Cardiac muscle cell (in vitro differentiated cells and primary cell): ENCODE measurements at regions not wholly inside any gene's neighbourhood (a gene's known extent, or its start where the extent isn't known, plus 50 kb on each side); places are given as distances from the start of the nearest gene placed in this dataset.
"Not testable (repeated sequence)": the region's sequence is repeated elsewhere in the genome, so short reads cannot be mapped to it uniquely, and the experiment has no call there.

ENCODE experiments used
- DNase-seq, 2 donors: peaks; one replicate each; pipeline versions ENCODE4 v3.0.0 to v3.0.0-alpha.2; 2010 to 2017; ENCODE audit warnings: low read depth in 1 of 2, low spot score in 1 of 2
- H3K27ac ChIP-seq: fragments of 200-600 bp; sonication (generic); 2 replicates; pipeline ENCODE4 v1.5.1; 2016
- H3K27me3 ChIP-seq: fragments of 200-600 bp; sonication (generic); 2 replicates; pipeline ENCODE4 v1.6.0; 2016; ENCODE audit warnings: control low read depth
- H3K36me3 ChIP-seq: fragments of 200-600 bp; sonication (generic); 2 replicates; pipeline ENCODE4 v1.5.1; 2016; ENCODE audit warnings: control low read depth
- H3K4me1 ChIP-seq: fragments of 200-600 bp; sonication (generic); 2 replicates; pipeline ENCODE4 v1.8.1; 2017; ENCODE audit warnings: low read depth, mild to moderate bottlenecking, mixed run types
- H3K4me3 ChIP-seq: fragments of 200-600 bp; sonication (generic); 2 replicates; pipeline ENCODE4 v1.5.1; 2016; ENCODE audit warnings: mild to moderate bottlenecking
- H3K9me3 ChIP-seq: fragments of 200-600 bp; sonication (generic); 2 replicates; pipeline ENCODE4 v1.5.1; 2017; ENCODE audit warnings: low read depth, mild to moderate bottlenecking, control low read depth
- TF ChIP-seq, protein P1 (sequence below): IDR thresholded peaks from 2 replicates; pipeline ENCODE4 v1.5.1; 2012; ENCODE audit warnings: low read depth, mild to moderate bottlenecking, low read length

DNA sequence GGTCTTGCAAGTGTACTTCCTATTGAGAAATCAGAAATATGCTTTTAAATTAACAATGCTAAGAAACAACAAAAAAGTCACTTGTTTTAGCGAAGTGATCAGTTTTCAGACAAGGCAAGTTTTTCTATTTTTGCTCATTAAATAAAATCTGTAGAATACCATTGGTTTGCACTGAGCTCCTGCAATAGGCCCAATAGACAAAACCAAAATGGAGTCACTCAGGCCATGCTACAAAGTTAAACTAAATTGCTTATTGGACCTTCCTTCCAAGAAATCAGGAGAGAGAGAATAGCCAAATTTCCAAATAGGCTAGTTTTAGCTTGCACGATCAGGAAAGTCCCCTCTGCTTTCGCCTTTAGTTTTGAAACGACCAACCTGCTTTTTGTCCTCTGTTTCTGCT lies 73.4 kb upstream of the SLC13A1 start:
- Histone ChIP-seq H3K27me3 (no peaks in the 10 kb centered on the region), H3K36me3 (no peaks in the 10 kb centered on the region), H3K27ac (no peak overlapping the region), H3K9me3 (no peaks in the 10 kb centered on the region), H3K4me3 (no peak overlapping the region), H3K4me1 (no peaks in the 10 kb centered on the region)
- TF ChIP-seq, protein P1, sequence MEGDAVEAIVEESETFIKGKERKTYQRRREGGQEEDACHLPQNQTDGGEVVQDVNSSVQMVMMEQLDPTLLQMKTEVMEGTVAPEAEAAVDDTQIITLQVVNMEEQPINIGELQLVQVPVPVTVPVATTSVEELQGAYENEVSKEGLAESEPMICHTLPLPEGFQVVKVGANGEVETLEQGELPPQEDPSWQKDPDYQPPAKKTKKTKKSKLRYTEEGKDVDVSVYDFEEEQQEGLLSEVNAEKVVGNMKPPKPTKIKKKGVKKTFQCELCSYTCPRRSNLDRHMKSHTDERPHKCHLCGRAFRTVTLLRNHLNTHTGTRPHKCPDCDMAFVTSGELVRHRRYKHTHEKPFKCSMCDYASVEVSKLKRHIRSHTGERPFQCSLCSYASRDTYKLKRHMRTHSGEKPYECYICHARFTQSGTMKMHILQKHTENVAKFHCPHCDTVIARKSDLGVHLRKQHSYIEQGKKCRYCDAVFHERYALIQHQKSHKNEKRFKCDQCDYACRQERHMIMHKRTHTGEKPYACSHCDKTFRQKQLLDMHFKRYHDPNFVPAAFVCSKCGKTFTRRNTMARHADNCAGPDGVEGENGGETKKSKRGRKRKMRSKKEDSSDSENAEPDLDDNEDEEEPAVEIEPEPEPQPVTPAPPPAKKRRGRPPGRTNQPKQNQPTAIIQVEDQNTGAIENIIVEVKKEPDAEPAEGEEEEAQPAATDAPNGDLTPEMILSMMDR, result no peak
- DNase-seq, result no peak

DNA sequence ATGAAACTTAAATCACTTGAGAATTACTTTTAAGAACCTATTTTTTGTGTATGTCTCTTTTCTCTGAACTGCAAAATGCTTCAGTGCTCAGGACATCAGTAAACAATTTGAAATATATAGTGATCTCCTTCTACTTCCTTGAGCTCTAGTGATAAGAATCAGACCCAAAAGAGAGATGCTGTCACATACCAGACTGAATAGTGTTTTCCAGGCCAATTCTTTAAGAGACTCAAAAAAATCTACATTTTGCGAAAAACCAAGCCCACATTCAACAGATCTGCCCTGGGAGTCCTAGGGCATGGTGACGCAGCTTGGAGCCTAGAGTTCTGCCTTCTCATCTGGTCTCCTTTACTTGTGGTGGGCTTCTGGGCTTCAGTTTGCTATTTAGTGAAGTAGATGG lies 72.1 kb upstream of the SLC13A1 start:
- H3K4me1 ChIP-seq, result no peaks in the 10 kb centered on the region
- H3K4me3 ChIP-seq, result no peak overlapping the region
- H3K27ac ChIP-seq, result no peak overlapping the region
- no peaks in the 10 kb centered on the region for H3K9me3 ChIP-seq
- H3K27me3 ChIP-seq, result no peaks in the 10 kb centered on the region
- no peak for DNase-seq
- H3K36me3 ChIP-seq, result no peaks in the 10 kb centered on the region
- TF ChIP-seq, protein P1, result no peak

DNA sequence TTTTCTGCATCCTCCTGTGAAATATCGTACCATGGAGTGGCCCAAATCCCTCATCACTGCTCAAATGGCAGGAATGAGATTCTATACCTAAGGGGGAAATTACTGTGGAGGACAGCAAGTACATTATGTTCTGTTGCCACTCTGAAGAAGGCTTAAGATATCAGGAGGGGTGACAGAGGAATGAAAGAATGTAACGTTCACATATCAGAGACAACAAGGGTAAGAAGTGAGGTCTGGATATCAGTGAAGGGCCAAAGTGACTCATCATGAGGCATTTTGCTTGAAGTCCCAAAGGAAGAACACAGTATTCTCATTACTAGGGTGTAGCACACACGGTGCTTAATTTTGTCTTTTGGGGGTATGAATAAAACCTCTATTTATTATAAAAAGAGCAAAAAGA lies 71.5 kb upstream of the SLC13A1 start:
- Histone ChIP-seq H3K4me1 (no peaks in the 10 kb centered on the region), H3K36me3 (no peaks in the 10 kb centered on the region), H3K4me3 (no peak overlapping the region), H3K9me3 (no peaks in the 10 kb centered on the region), H3K27ac (no peak overlapping the region), H3K27me3 (no peaks in the 10 kb centered on the region)
- peak in 1 of 2 donors; percentile 75 for DNase-seq
- TF ChIP-seq, protein P1, result no peak

DNA sequence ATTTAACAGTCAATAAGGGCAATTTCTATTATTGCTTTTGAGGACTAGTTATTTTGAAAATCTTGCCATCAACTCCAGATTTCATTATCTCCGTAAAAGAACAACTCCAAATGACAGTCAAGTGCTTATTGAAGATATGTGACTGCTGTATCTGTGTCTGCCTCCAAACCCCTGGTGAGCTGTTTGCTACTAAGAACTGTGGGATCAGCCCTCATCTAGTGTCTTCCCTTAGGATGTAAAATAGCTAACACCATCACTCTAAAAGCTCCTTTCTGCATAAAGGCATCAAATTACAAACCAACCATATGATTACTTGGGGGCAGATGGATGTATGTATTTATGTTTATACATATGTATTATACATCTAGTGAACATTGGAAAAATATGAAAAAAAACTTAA lies 70.8 kb upstream of the SLC13A1 start:
- H3K36me3 ChIP-seq, result no peaks in the 10 kb centered on the region
- H3K4me3 ChIP-seq, result no peak overlapping the region
- TF ChIP-seq, protein P1, result no peak
- no peak for DNase-seq
- H3K27ac ChIP-seq, result no peak overlapping the region
- no peaks in the 10 kb centered on the region for H3K27me3 ChIP-seq
- H3K4me1 ChIP-seq, result no peaks in the 10 kb centered on the region
- no peaks in the 10 kb centered on the region for H3K9me3 ChIP-seq

DNA sequence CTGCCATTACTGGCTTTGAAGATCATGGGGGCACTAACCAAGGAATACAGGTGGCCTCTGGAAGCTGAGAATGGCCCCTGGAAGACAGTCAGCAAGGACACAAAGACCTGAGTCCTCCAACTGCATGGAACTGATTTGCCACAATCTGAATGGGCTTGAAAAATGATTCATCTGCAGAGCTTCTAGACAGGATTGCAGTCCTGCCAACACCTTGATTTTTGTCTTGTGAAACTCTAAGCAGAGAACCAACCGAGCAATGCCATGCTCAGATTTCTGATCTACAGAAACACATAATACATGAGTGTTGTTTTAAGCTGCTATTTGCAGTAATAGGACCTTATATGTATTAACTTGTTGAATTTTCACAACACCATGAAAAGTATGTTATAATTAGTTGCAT lies 66.1 kb upstream of the SLC13A1 start:
- no peaks in the 10 kb centered on the region for H3K9me3 ChIP-seq

DNA sequence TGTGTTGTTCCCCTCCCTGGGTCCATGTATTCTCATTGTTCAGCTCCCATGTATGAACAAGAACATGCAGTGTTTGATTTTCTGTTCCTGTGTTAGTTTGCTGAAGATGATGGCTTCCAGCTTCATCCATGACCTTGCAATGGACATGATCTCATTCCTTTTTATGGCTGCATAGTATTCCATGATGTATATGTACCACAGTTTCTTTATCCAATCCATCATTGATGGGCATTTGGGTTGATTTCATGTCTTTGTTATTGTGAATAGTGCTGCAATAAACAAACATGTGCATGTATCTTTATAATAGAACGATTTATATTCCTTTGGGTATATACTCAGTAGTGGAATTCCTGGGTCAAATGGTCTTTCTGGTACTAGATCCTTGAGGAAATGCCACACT lies 65.1 kb upstream of the SLC13A1 start:
- H3K36me3 ChIP-seq, H3K9me3 ChIP-seq, DNase-seq, H3K4me1 ChIP-seq, H3K27ac ChIP-seq, H3K27me3 ChIP-seq, H3K4me3 ChIP-seq: not testable (repeated sequence)

More for the DNA sequence above, 66.1 kb upstream of the SLC13A1 start:
- no peak for DNase-seq
- Histone ChIP-seq H3K36me3 (no peaks in the 10 kb centered on the region), H3K4me1 (no peaks in the 10 kb centered on the region), H3K4me3 (no peak overlapping the region), H3K27me3 (no peaks in the 10 kb centered on the region), H3K27ac (no peak overlapping the region)
- TF ChIP-seq, protein P1, result no peak
